D721Med (cell line): ENCODE measurements at regions not wholly inside any gene's neighbourhood (a gene's known extent, or its start where the extent isn't known, plus 50 kb on each side); places are given as distances from the start of the nearest gene placed in this dataset.
A peak's percentile ranks its signal among the peaks of the same experiment; 100 is the strongest.

Experiments used
- DNase-seq: peaks from one replicate; pipeline ENCODE4 v3.0.0; 2011; ENCODE audit warnings: low spot score; ENCODE audit not compliant: insufficient read length
- FAIRE-seq: peaks from 2 replicates; lab custom pipeline; 2011; peaks lifted over from hg19 to GRCh38; lab: Jason Lieb, UNC
- CTCF ChIP-seq: IDR thresholded peaks from 2 replicates; pipeline ENCODE4 v1.5.1; 2012; ENCODE audit warnings: mild to moderate bottlenecking, control low read depth; ENCODE audit not compliant: insufficient read depth; ENCODE audit errors: missing control alignments

DNA sequence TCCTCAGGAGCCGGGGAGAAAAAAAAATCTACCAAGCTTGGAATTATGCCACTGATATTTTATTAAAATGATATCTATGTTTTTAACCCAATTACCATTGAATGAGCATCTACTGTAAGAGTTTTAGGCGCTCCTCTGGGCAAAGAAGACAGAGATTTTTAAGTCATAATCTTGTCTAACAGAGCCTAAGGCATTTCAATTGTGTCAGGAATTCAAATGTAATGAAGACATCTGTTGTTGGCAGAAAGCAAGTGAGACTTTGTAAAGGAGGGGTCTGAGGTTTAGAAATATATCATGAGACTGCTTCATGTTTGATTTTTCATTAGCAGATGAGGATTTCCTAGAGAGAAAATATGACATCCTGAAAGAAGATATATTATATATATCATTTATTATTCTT, 1158.1 kb downstream of the FSTL5 start:
- TF ChIP-seq CTCF, result no peak
- no peak for FAIRE-seq
- DNase-seq, result no peak

DNA sequence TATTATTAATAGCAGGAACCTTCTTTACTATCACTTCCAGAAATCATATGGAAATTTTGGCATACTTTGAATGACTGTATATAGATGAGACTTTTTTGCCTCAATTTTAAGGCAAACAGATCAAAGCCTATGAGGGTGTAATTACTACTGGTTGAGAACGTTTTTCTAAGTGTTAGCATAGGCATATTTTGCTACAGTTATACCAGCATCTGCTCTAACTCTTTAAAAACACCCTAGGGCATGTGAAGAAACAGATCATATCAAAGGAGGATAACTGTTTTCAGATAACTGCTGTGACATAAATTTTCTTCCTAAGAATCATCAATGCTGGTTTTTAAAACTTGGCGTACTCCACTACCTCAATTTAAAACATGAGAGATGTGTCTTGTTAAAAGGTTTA, 1155.3 kb downstream of the FSTL5 start:
- peak; percentile 6 for FAIRE-seq
- TF ChIP-seq CTCF, result no peak

DNA sequence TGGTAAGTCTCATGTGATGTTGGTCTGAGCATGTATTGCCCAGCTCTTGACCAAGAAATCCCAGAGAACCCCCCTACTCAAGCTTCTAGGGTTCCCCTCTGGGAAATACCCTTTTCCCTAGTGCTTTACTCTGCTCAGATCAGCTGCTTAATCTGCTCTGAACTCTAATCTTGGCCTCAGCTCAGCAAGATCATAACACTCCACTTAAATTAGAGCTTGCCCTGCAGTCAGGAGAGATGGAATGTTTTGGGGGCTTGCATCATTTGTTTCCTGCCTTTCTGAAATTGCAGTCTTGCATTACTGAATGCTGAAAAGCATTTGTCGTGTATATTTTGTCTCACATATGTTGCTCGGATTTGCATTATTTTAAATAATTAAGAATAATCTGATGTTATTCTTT, 1153.6 kb downstream of the FSTL5 start:
- FAIRE-seq, result peak; percentile 88

More for the DNA sequence above, 1155.3 kb downstream of the FSTL5 start:
- no peak for DNase-seq

More for the DNA sequence above, 1153.6 kb downstream of the FSTL5 start:
- peak; percentile 19 for DNase-seq
- TF ChIP-seq CTCF, result no peak
